NCI-H187 (cell line): ENCODE measurements at regions not wholly inside any gene's neighbourhood (a gene's known extent, or its start where the extent isn't known, plus 50 kb on each side); places are given as distances from the start of the nearest gene placed in this dataset.

Source experiments
- DNase-seq, 2 experiments: peaks; one replicate each; lab custom pipeline; 2025; lab: John Stamatoyannopoulos, UW

DNA sequence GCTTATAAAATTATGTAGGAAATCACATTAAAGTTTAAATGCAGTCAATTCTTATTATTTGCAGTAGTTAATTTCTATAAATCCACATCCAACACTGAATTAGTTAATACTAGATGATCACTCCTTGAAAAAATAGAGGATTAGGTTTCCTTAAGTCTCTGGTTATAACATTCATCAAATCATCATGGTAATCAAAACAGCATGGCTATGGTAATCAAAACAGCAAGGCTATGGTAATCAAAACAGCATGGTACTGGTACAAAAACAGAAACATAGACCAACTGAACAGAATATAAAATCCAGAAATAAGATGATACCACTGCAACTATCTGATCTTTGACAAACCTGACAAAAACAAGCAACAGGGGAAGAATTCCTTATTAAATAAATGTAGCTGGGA lies 814.6 kb upstream of the CCDC179 start:
- DNase-seq, result no peak

DNA sequence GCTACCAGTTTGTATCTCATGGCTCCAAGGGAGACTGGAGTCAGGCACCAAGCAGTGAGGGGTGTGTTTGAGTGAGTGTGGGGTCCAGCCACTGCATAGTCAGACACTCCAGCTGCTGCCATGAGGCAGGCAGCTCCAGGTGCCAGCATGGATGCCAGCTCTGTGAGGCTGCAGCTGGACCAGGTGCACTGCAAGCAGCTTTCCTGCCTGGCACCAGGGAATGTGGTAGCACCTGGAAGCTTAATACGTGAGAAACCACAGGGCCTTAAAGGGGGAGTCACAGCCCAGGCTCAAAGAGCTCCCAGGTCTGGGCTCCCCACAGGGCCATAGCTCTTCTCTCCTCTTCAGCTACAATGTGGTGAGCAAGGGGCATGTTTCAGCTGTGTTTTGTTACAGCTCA lies 817.8 kb upstream of the LUZP2 start:
- peak in 1 of 2 experiments; percentile 23 for DNase-seq

DNA sequence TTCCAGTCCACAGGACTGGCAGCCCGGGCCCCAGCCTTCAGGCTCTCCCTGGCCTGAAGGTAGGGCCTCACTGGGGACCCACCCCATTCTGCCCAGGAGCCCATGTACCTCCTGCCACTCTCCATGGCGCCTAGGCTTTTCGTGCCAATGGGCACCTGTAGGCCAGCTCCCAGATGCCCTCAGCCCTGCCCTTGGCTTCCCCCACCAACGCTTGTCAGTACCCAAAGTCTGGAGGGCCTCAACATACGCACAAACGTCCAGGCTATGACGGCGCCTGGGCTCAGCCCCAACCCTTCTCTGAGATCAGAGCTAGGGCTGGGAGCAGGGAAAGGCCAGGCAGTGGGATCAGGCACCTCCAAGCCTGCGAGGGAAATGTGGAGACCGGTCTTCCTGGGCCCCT lies 816.9 kb upstream of the LUZP2 start:
- no peak for DNase-seq

- DNase-seq, result no peak
Measured at GRCh38 chr11:23680488-23681230, 816.2 kb upstream of the LUZP2 start.

DNA sequence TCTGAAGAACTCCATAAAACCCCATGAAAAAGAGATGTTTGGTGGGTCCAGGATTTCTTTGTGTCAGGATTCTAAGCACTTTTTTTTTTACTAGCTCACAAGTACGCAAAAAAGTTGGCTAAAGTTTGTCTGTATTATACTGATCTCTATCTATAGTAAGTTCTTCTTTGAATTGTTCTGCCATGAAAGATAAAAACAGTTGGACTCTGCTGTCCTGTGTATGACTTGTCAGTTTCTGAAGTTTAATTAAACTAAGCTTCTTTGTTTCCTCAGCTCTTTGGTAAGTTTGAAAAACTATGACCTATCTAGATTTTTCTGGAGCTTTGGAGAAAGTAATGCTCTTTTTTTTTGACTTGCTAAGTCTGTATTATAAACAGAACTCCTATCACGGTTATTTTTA lies 812.2 kb upstream of the LUZP2 start:
- DNase-seq, result no peak

DNA sequence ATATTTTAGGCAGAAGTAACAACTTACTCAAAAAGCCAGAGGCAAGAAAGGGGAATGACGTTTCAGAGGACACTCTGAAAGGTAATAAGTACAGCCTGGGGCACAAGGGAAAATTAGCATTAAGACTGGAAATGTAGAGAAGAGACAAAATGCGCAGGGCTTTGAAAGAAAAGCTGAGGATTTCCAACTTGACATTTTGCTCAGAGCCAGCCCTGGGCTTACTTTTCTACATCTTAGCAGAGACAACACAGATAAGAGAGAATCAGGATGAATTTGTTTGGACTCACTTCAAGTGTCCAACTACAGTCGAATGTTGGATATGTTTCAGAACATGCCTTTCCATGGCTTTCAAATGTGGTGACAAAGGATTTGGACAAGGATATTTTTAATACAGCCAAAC lies 808.9 kb upstream of the LUZP2 start:
- no peak for DNase-seq

- no peak for DNase-seq
Measured at GRCh38 chr11:23688411-23688810, 808.4 kb upstream of the LUZP2 start.

- DNase-seq, result no peak
Measured at GRCh38 chr11:23688835-23689234, 808.0 kb upstream of the LUZP2 start.

DNA sequence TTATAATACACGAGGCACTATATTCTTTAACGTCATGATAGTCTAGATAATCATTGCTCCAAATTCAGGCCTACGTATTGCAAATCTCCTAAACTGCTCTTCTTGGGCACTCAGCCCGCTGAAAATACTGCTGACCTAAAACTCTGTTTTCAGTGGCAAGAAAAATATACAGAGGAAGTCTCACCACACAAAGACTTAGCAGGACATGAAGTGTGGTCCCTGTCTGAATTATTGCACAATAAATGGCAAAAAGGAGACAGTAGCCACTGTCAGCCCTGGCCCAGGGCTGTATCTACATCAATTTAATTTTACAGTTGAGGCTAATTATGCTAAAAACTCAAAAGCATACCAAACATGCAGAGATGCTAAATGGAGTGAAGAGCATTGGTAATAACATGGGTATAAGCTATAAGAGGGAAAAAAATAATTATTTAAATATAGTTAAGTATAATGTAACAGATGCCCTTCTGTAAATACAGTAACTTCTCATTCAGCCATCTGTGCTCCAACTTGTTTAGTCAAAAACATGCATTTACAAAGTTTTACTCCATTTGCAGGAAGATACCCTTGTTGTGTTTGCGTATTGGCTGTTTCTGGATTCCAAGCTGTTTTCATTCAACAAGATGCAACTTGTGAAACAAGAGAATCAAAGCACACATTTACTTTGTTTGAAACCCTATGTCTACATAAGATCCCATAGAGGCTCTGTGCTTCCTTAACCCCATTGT lies 800.0 kb upstream of the LUZP2 start:
- no peak for DNase-seq

DNA sequence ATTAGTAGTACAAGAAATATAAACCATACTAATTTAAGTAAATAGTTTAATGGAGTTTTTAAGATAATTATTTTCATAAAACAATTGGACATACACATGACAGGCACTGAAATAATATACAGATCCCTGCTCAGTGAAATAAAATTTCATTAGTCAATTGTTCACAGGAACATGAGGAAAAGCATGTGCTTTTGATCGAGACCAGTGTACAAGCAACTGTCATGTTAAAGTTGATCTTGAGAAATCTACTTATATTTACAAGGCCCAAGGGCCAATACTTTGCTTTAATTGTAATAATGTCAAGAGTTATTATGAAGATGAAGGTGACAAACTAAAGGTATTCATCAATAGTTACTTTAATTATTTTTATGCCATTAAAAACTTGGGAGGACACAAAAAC lies 792.7 kb upstream of the LUZP2 start:
- DNase-seq, result no peak

DNA sequence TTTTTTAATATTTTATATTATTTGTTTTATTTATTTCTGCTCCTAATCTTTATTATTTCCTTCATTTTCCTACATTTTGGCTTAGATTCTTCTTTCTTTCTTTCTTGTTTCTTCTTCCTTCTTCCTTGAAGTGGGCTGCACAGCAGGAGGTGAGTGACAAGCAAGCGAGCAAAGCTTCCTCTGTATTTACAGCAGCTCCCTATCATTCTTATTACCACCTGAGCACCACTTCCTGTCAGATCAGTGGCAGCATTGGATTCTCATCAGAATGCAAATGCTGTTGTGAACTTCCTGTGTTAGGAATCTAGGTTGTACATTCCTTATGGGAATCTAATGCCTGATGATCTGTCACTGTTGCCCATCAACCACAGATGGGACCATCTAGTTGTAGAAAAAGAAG lies 784.9 kb upstream of the LUZP2 start:
- DNase-seq, result no peak

GRCh38 chr11:23719016-23719415 lies 777.8 kb upstream of the LUZP2 start:
- DNase-seq, result no peak

DNA sequence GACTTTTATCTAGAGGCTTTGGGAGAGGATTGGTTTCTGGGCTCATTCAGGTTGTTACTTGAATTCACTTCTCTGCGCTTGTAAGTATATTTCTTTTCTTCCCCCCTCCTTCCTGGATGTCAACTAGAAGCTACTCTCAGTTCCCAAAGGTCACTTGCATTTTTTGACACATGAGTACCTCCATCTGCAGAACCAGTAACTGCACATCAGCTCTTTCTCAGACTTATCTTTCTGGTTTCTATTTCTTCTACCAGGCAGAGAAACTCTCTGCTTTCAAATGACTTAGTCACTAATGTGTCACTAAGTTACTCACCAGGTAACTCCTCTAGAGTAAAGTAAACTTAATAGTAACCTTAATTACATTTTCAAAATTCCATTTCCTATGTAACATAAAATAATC lies 773.0 kb upstream of the LUZP2 start:
- DNase-seq, result no peak

- no peak for DNase-seq
Measured at GRCh38 chr11:23725752-23726151, 771.1 kb upstream of the LUZP2 start.

DNA sequence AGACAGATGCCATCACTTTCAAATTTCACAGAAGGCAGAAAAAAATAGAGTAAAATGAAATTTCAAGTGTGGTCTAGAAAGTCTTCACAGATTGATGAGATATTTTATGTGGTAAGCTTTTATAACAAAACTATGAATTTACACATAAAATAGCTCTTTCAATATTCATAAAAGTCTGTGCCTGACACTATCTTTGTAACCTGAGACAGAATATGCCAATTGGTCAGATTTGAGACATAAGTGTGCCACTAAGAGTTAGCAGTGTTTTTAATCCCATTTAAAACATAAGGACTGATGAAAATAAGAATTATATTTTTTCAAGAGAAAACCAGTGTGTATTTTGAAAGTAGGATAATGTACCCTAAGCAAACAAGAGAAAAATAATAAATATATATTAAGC lies 769.5 kb upstream of the LUZP2 start:
- no peak for DNase-seq

DNA sequence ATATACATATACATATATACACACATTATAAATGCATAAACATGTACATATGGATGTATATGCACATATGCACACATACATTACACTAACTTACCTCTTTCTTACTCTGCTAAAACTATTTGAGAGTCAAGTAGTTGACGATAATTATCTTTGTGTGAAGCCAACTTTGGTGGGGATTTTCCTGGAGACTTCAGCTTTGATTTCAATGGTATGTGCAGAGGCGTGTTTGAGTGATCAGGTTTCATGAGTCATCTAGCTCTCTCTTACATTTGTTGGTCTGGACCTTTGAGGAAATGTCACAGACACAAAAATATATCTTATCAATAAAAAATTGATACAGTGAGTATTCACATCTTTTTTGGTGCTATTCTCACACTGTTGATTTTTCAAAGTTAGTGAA lies 769.1 kb upstream of the LUZP2 start:
- no peak for DNase-seq

- DNase-seq, result no peak
Measured at GRCh38 chr11:23729088-23729487, 767.8 kb upstream of the LUZP2 start.

DNA sequence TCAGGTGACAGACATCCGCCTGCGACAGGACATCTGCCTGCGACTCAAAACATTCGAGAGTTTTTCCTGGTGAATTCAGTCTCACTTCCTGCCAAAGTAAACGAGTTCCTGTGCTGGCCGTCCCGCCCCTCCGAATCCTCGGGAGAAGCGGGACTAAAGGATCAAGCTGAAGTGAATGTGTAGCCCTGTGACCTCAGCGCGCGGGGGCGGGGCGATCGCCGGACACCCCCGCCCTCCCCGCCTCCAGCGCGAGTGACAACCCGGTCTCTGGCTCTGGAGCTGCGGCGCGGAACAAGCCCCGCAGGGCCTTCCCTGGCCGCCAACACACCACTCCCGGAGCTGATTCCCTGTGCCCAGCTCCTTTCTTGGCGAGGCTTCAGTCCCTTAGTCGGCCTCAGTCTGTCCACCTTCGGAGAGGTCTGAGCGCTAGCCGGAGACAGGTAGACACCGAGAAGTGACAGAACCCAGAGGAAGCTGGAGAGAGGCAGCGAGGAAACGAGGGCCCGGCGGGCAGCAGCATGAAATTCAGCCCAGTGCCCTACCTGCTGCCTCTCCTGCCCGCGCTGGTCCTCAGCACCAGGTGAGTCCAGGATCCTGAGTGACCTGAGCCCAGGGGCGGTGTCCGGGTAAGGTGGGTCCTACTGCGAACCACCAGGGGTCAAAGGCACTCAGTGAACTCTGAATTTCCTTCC lies 766.4 kb upstream of the LUZP2 start:
- DNase-seq, result no peak

DNA sequence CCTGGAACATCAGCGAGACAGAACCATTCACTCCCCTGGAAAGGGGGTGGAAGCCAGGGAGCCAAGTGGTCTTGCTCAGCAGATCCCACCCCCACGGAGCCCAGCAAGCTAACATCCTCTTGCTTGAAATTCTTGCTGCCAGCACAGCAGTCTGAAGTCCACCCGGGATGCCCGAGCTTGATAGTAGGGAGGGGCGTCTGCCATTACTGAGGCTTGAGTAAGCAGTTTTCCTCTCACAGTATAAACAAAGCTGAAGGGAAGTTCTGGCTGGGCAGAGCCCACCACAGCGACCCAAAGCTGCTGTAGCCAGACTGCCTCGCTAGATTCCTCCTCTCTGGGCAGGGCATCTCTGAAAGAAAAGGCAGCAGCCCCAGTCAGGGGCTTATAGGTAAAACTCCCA lies 764.8 kb upstream of the LUZP2 start:
- no peak for DNase-seq

DNA sequence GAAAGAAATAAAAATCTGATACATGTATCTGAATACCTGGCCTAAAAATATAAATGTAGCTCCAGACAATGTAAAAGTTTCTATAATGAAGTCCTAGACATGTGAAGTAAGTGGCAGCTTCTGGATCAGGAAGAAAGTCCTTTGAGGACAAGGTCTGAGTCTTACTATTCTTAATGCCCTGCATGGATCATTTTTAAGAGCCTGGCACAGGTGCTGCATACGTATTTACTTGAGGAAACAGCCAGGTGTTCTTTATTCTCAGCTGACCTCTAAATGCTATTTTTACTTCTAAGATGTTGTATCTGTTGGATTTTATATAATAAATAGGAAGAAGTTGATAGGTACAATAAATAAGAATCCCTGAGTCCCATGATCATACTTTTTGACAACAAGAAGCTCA lies 750.0 kb upstream of the LUZP2 start:
- DNase-seq, result no peak

- no peak for DNase-seq
Measured at GRCh38 chr11:23749762-23750430, 747.0 kb upstream of the LUZP2 start.

DNA sequence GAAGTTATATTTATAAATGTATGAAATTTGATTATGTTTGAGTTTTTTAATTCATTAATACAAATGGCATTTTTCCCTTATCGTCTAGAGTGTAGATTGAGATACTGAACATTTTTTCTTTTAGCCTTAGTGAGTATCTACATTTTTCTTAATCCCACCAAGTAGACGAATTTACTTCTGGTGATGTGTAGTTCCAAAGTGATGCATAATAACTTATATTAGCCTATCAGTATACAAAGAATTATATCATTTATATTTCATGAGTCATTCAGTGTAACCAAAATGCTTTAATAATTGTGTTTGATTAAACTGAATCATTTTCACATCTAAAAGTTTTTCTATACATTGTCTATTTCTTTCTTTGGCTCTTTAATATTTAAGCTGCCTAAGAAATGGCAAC lies 745.6 kb upstream of the LUZP2 start:
- no peak for DNase-seq

DNA sequence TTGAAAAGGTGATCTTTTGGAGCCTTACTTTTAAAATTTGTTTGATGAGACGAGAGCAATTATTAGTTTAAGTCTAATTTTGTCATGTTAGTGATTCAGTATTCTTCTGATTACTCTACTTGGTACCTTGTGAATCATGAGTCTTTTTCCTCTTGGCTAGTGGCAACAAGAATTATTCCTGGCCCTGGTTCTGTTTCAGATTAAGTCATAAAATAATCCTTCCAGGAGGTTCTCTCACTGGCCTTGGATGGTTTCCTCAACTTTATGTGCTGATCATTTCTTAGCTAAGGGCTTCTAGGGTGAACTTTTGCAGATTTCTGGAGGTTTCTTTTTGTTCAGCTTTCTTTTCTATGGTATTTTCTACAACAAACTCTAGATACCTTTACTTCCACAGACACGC lies 741.8 kb upstream of the LUZP2 start:
- no peak for DNase-seq
